HG03066 (cell line): ENCODE measurements at regions not wholly inside any gene's neighbourhood (a gene's known extent, or its start where the extent isn't known, plus 50 kb on each side); places are given as distances from the start of the nearest gene placed in this dataset.

Source experiments
- ATAC-seq: cut with Tn5 transposase; IDR thresholded peaks from one replicate; pipeline ENCODE4 v1.9.1; 2021; ENCODE audit warnings: low read depth; ENCODE audit not compliant: unreplicated experiment

GRCh38 chr6:40706178-40706577, 119.0 kb upstream of the LRFN2 start:
- no peak for ATAC-seq

GRCh38 chr6:40705354-40705753, 118.2 kb upstream of the LRFN2 start:
- no peak for ATAC-seq

GRCh38 chr6:40701352-40702007, 114.3 kb upstream of the LRFN2 start:
- no peak for ATAC-seq

- ATAC-seq, result no peak
Measured at GRCh38 chr6:40700006-40700580, 112.9 kb upstream of the LRFN2 start.

- no peak for ATAC-seq
Measured at GRCh38 chr6:40695750-40696415, 108.7 kb upstream of the LRFN2 start.

GRCh38 chr6:40695114-40695513, 108.0 kb upstream of the LRFN2 start:
- ATAC-seq, result no peak

- no peak for ATAC-seq
Measured at GRCh38 chr6:40693768-40694167, 106.6 kb upstream of the LRFN2 start.

- ATAC-seq, result no peak
Measured at GRCh38 chr6:40692337-40692736, 105.2 kb upstream of the LRFN2 start.

- no peak for ATAC-seq
Measured at GRCh38 chr6:40689185-40689584, 102.0 kb upstream of the LRFN2 start.

- ATAC-seq, result no peak
Measured at GRCh38 chr6:40688214-40688761, 101.1 kb upstream of the LRFN2 start.

GRCh38 chr6:40685862-40686261, 98.7 kb upstream of the LRFN2 start:
- no peak for ATAC-seq

- no peak for ATAC-seq
Measured at GRCh38 chr6:40681622-40682021, 94.5 kb upstream of the LRFN2 start.

- no peak for ATAC-seq
Measured at GRCh38 chr6:40678941-40679340, 91.8 kb upstream of the LRFN2 start.

- no peak for ATAC-seq
Measured at GRCh38 chr6:40674170-40674569, 87.0 kb upstream of the LRFN2 start.

- no peak for ATAC-seq
Measured at GRCh38 chr6:40672087-40672486, 84.9 kb upstream of the LRFN2 start.

GRCh38 chr6:40671694-40672050, 84.5 kb upstream of the LRFN2 start:
- no peak for ATAC-seq

- no peak for ATAC-seq
Measured at GRCh38 chr6:40671001-40671693, 84.0 kb upstream of the LRFN2 start.

- no peak for ATAC-seq
Measured at GRCh38 chr6:40669343-40669742, 82.2 kb upstream of the LRFN2 start.

- ATAC-seq, result no peak
Measured at GRCh38 chr6:40668203-40668602, 81.0 kb upstream of the LRFN2 start.

GRCh38 chr6:40666530-40666929, 79.4 kb upstream of the LRFN2 start:
- no peak for ATAC-seq

- no peak for ATAC-seq
Measured at GRCh38 chr6:40661726-40662125, 74.6 kb upstream of the LRFN2 start.
